WTC11 (cell line): ENCODE measurements at regions not wholly inside any gene's neighbourhood (a gene's known extent, or its start where the extent isn't known, plus 50 kb on each side); places are given as distances from the start of the nearest gene placed in this dataset.

Source experiments
- CTCF ChIP-seq: fragments of 200-600 bp; IDR thresholded peaks from 2 replicates; pipeline ENCODE4 v1.8.0; 2022; ENCODE audit warnings: antibody characterized with exemption
- ETV6 ChIP-seq: sonication (generic); formaldehyde crosslinking; IDR thresholded peaks from 2 replicates; pipeline ENCODE4 v1.8.1; 2022; ENCODE audit warnings: mild to moderate bottlenecking, missing genetic modification reagents
- FOXK1 ChIP-seq: sonication (generic); formaldehyde crosslinking; IDR thresholded peaks from 2 replicates; pipeline ENCODE4 v1.8.0; 2022; ENCODE audit warnings: mild to moderate bottlenecking, moderate library complexity, missing genetic modification reagents
- GTF2I ChIP-seq: fragments of 250-450 bp; sonication (Bioruptor Pico); conservative IDR thresholded peaks from 2 replicates; pipeline ENCODE4 v1.4.0; 2021; ENCODE audit warnings: mild to moderate bottlenecking
- NFYB ChIP-seq: sonication (generic); formaldehyde crosslinking; conservative IDR thresholded peaks from 2 replicates; pipeline ENCODE4 v1.8.0; 2022; ENCODE audit warnings: low read depth, missing genetic modification reagents
- NR1H2 ChIP-seq: sonication (generic); formaldehyde crosslinking; IDR thresholded peaks from 2 replicates; pipeline ENCODE4 v1.9.0; 2021; ENCODE audit warnings: mild to moderate bottlenecking, moderate library complexity, missing genetic modification reagents
- PRDM15 ChIP-seq: sonication (generic); formaldehyde crosslinking; IDR thresholded peaks from 2 replicates; pipeline ENCODE4 v1.8.0; 2022; ENCODE audit warnings: missing genetic modification reagents
- SMAD3 ChIP-seq: sonication (generic); formaldehyde crosslinking; IDR thresholded peaks from 2 replicates; pipeline ENCODE4 v1.8.0; 2022; ENCODE audit warnings: missing genetic modification reagents, mild to moderate bottlenecking, borderline replicate concordance
- TCF7 ChIP-seq: sonication (generic); formaldehyde crosslinking; IDR thresholded peaks from 2 replicates; pipeline ENCODE4 v1.8.0; 2022; ENCODE audit warnings: mild to moderate bottlenecking, low read depth, missing genetic modification reagents, moderate library complexity
- ZNF263 ChIP-seq: sonication (generic); formaldehyde crosslinking; IDR thresholded peaks from 2 replicates; pipeline ENCODE4 v1.8.1; 2022; ENCODE audit warnings: low read depth, mild to moderate bottlenecking, moderate library complexity, missing genetic modification reagents
- ZNF416 ChIP-seq: fragments of 250-450 bp; sonication (Bioruptor Pico); IDR thresholded peaks from 2 replicates; pipeline ENCODE4 v1.9.0; 2021; ENCODE audit warnings: mild to moderate bottlenecking, inconsistent platforms
- ZNF532 ChIP-seq: fragments of 250-450 bp; sonication (Bioruptor Pico); IDR thresholded peaks from 2 replicates; pipeline ENCODE4 v1.9.0; 2021; ENCODE audit warnings: mild to moderate bottlenecking, borderline replicate concordance
- ZSCAN18 ChIP-seq: fragments of 250-450 bp; sonication (Bioruptor Pico); IDR thresholded peaks from 2 replicates; pipeline ENCODE4 v2.1.2; 2022; ENCODE audit warnings: mild to moderate bottlenecking, moderate library complexity

GRCh38 chr2:7884338-7884737 is 797.5 kb upstream of the ID2 start:
- TF ChIP-seq PRDM15 (no peak), NFYB (CRISPR knock-in tag) (no peak), SMAD3 (CRISPR knock-in tag) (no peak), ETV6 (no peak), ZSCAN18 (CRISPR knock-in tag) (no peak), NR1H2 (CRISPR knock-in tag) (no peak), ZNF532 (no peak), ZNF416 (CRISPR knock-in tag) (no peak), TCF7 (CRISPR knock-in tag) (no peak), GTF2I (CRISPR knock-in tag) (no peak), CTCF (no peak), FOXK1 (CRISPR knock-in tag) (no peak), ZNF263 (no peak)
